Vagina (tissue), 2 donors: ENCODE measurements at regions not wholly inside any gene's neighbourhood (a gene's known extent, or its start where the extent isn't known, plus 50 kb on each side); places are given as distances from the start of the nearest gene placed in this dataset.

Experiments
- POLR2A ChIP-seq, 2 donors: fragments of 450-650 bp; IDR thresholded peaks; one replicate each; pipeline ENCODE4 v1.6.1; 2017; ENCODE audit warnings: antibody characterized with exemption in 2 of 2, mild to moderate bottlenecking in 2 of 2, moderate library complexity in 2 of 2
- TF ChIP-seq, protein P1 (sequence below), 3 experiments: fragments of 450-650 bp in 2 of 3; fragments of 200-600 bp in 1 of 3; sonication (generic) in 1 of 3; IDR thresholded peaks; one replicate each; pipeline ENCODE4 v1.5.1; 2017 to 2019; ENCODE audit warnings: antibody characterized with exemption in 3 of 3, mild to moderate bottlenecking in 2 of 3, moderate library complexity in 2 of 3

DNA sequence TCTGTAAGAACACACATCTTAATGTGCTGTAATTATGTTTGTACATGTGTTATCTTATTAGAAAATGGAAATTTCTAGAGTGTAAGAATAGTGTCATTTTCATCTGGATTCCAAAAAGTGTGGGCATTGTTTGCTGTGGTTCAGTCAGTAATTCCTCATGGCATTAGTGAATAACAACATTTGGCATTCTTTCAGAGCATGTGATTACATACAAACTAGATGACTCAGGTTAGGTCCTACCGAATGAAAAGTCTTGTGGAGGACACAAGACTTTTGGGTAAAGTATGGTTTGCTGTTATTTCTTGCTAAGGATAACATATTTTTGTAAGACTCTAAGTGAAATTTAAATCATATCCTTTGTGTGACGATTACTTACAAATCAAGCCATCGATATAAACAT lies 593.1 kb upstream of the NRXN1 start:
- TF ChIP-seq, protein P1, sequence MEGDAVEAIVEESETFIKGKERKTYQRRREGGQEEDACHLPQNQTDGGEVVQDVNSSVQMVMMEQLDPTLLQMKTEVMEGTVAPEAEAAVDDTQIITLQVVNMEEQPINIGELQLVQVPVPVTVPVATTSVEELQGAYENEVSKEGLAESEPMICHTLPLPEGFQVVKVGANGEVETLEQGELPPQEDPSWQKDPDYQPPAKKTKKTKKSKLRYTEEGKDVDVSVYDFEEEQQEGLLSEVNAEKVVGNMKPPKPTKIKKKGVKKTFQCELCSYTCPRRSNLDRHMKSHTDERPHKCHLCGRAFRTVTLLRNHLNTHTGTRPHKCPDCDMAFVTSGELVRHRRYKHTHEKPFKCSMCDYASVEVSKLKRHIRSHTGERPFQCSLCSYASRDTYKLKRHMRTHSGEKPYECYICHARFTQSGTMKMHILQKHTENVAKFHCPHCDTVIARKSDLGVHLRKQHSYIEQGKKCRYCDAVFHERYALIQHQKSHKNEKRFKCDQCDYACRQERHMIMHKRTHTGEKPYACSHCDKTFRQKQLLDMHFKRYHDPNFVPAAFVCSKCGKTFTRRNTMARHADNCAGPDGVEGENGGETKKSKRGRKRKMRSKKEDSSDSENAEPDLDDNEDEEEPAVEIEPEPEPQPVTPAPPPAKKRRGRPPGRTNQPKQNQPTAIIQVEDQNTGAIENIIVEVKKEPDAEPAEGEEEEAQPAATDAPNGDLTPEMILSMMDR (IDR thresholded peaks at IDR 0.05), result no peak
- no peak for TF ChIP-seq POLR2A (IDR thresholded peaks at IDR 0.05)
